Astrocyte (in vitro differentiated cells and primary cell): ENCODE measurements at regions not wholly inside any gene's neighbourhood (a gene's known extent, or its start where the extent isn't known, plus 50 kb on each side); places are given as distances from the start of the nearest gene placed in this dataset.

Experiments
- CTCF ChIP-seq: IDR thresholded peaks from 2 replicates; pipeline ENCODE4 v1.5.1; 2011; ENCODE audit warnings: low read depth, mild to moderate bottlenecking, inconsistent platforms, low read length, moderate library complexity; ENCODE audit not compliant: insufficient read depth
- EZH2 ChIP-seq: IDR thresholded peaks from 2 replicates; pipeline ENCODE4 v1.6.1; 2012; ENCODE audit warnings: mild to moderate bottlenecking, low read length, inconsistent platforms; ENCODE audit not compliant: insufficient read depth

DNA sequence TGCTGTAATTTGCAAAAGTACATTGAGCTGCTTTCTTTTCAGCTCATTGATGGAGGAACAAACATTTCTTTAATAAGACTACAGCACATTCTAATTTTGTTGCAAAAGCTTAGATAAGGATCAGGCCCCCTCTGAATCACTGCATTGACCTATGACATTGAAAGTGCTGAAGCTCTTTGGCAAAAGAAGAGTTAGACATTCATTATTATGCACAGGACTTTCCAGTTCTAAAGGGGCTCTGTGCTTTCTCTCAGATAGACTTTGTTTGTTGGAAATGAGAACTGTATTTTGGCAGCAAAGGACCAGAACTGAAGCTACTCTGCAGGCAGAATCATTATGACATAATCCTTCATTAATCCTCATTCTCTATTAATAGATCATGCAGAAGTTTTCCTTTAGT is 252.9 kb upstream of the SOX2 start:
- TF ChIP-seq CTCF: no peak
- TF ChIP-seq EZH2: no peak
